RWPE2 (cell line): ENCODE measurements at regions not wholly inside any gene's neighbourhood (a gene's known extent, or its start where the extent isn't known, plus 50 kb on each side); places are given as distances from the start of the nearest gene placed in this dataset.

Experiments used
- ATAC-seq: fragments of 200-7000 bp; cut with Tn5 transposase; 3 replicates; pipeline ENCODE4 v1.9.1; 2021; ENCODE audit warnings: low read depth
- DNase-seq: peaks from one replicate; pipeline ENCODE4 v3.0.0-alpha.2; 2020; ENCODE audit warnings: low spot score
- H3K27ac ChIP-seq: fragments of 450-650 bp; 2 replicates; pipeline ENCODE4 v1.5.1; 2017; ENCODE audit warnings: mild to moderate bottlenecking; ENCODE audit not compliant: poor library complexity, severe bottlenecking
- H3K27me3 ChIP-seq: fragments of 250-450 bp; sonication (Bioruptor Pico); 2 replicates; pipeline ENCODE4 v1.5.1; 2021; ENCODE audit warnings: mild to moderate bottlenecking, moderate library complexity; ENCODE audit not compliant: insufficient read depth, poor library complexity, severe bottlenecking
- H3K36me3 ChIP-seq: fragments of 250-450 bp; sonication (Bioruptor Pico); 2 replicates; pipeline ENCODE4 v1.5.1; 2020; ENCODE audit warnings: low read depth, mild to moderate bottlenecking, moderate library complexity
- H3K4me1 ChIP-seq: fragments of 250-450 bp; sonication (Bioruptor Pico); 2 replicates; pipeline ENCODE4 v1.5.1; 2021; ENCODE audit warnings: mild to moderate bottlenecking, moderate library complexity; ENCODE audit not compliant: insufficient read depth, poor library complexity, severe bottlenecking
- H3K4me3 ChIP-seq: fragments of 250-450 bp; sonication (Bioruptor Pico); 2 replicates; pipeline ENCODE4 v1.5.1; 2021; ENCODE audit warnings: mild to moderate bottlenecking, moderate library complexity; ENCODE audit not compliant: severe bottlenecking
- H3K9me3 ChIP-seq: fragments of 250-450 bp; sonication (Bioruptor Pico); 2 replicates; pipeline ENCODE4 v1.5.1; 2021; ENCODE audit warnings: mild to moderate bottlenecking, moderate library complexity; ENCODE audit not compliant: severe bottlenecking
- TF ChIP-seq, protein P1 (sequence below): fragments of 450-650 bp; IDR thresholded peaks from one replicate; pipeline ENCODE4 v1.5.1; 2017; ENCODE audit warnings: mild to moderate bottlenecking, moderate library complexity; ENCODE audit not compliant: poor library complexity, severe bottlenecking

DNA sequence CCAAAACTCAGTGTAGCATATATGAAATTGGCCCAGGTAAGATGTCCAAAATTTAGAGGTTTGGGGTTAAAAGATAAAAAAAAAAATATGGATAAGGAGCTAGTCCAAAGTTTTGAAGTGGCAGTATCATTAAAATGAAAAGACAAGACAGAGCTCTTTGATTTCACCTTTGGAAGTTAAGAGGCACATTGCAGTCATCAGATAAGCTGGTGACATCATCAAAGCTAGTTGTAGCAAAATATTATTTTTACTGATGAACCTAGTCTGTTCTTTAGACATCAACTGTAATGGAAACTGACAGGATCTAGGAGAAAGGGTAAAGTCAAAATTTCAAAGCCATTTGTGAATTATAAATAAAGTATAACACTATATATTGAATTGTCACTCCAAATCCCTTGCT lies 603.7 kb upstream of the CDH8 start:
- Histone ChIP-seq H3K27me3 (no peaks in the 10 kb centered on the region), H3K4me3 (no peak overlapping the region), H3K27ac (no peak overlapping the region)

DNA sequence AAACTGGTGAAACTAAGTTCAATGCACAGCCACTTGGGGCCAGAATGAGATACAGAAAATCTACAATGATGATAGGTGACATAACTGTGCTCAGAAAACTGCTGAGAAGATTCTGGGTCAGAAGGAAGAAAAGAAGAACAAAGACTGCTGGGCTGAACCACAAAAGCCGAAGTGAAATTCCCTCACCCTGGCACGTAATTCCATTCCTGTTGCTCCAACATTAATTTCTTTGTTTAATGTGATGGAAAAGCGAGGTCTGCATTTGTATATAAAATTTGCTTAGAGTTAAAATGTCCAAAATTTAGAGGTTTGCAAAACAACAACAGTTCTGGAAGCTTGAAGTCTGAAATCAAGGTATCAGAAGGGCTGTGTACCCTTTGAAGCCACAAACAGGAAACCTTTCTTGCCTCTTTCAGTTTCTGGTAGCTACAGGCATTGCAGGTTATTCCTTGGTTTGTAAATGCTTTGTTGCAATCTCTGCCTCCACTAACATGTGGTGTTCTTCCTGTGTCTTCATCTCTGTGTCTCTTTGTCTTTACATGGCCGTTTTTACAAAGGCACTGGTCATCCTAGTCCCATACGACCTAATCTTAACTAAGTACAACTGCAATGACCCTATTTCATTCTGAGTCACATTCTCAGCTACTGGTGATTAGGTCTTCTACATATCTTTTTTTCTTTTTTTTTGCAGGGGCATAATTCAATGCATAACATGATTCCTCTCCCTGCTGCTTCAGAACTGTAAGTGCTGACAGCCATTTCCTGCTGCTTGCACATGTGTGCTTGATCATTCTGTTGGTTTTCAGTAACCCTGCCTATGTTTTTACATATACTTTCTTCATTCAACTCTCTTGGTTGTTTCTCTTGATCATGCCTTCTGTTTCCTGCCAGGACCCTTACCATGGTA lies 603.0 kb upstream of the CDH8 start:
- Histone ChIP-seq H3K27me3 (no peaks in the 10 kb centered on the region), H3K27ac (no peak overlapping the region), H3K9me3 (no peaks in the 10 kb centered on the region), H3K4me3 (no peak overlapping the region), H3K4me1 (no peaks in the 10 kb centered on the region), H3K36me3 (no peaks in the 10 kb centered on the region)
- TF ChIP-seq, protein P1, sequence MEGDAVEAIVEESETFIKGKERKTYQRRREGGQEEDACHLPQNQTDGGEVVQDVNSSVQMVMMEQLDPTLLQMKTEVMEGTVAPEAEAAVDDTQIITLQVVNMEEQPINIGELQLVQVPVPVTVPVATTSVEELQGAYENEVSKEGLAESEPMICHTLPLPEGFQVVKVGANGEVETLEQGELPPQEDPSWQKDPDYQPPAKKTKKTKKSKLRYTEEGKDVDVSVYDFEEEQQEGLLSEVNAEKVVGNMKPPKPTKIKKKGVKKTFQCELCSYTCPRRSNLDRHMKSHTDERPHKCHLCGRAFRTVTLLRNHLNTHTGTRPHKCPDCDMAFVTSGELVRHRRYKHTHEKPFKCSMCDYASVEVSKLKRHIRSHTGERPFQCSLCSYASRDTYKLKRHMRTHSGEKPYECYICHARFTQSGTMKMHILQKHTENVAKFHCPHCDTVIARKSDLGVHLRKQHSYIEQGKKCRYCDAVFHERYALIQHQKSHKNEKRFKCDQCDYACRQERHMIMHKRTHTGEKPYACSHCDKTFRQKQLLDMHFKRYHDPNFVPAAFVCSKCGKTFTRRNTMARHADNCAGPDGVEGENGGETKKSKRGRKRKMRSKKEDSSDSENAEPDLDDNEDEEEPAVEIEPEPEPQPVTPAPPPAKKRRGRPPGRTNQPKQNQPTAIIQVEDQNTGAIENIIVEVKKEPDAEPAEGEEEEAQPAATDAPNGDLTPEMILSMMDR, result no peak
- ATAC-seq (no peak), DNase-seq (no peak)

More for the DNA sequence above, 603.7 kb upstream of the CDH8 start:
- Histone ChIP-seq H3K36me3 (no peaks in the 10 kb centered on the region), H3K4me1 (no peaks in the 10 kb centered on the region), H3K9me3 (no peaks in the 10 kb centered on the region)
- DNase-seq (no peak), ATAC-seq (no peak)
- TF ChIP-seq, protein P1, result no peak

DNA sequence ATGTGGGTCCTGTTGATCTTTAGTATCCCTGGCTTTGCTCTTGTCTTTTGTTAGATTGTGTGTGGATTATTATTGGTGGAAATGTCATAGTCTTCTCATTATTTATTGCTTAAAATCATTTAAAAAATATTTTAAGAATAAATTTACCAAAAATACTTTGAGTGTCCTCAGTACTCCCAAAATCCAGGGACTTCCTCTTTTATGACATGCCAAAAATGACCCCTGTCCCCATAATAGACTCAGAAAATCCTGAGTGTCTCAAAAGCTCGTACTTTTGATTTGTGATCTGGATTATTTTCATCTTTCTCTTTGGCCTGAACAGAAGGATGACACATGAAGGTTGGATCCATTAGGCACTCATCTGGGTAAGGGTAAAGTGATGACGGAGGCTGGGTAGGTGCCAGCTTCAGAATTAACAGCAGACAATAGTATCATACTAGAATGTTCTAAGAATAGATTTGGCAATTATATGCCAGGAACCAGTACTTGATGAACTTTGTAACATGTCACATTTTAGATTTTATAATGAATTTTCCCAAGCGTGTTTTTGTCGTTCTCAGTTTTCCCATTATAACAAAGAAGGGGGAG lies 602.2 kb upstream of the CDH8 start:
- ATAC-seq, result no peak
- TF ChIP-seq, protein P1, result no peak
- Histone ChIP-seq H3K27me3 (no peaks in the 10 kb centered on the region), H3K36me3 (no peaks in the 10 kb centered on the region), H3K4me1 (no peaks in the 10 kb centered on the region), H3K27ac (no peak overlapping the region), H3K4me3 (no peak overlapping the region), H3K9me3 (no peaks in the 10 kb centered on the region)
- no peak for DNase-seq

DNA sequence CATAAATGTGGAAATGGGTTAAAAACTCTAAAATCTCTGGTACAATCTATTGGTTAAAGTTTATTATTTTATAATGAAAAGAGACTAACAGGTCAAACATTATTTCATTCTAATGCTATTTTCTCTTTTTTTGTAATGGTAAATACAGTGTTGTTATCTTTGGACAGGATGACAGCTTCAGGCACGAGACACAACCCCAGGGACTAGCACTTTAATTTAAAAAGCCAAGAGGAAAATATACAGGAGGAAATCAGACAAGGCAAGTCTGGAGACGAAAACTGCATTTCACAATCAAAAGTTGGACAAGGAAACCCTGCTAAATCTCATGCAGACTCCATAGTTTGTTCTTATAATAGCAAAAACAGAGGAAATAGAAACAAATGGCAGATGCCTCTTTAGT lies 589.1 kb upstream of the CDH8 start:
- TF ChIP-seq, protein P1, result no peak
- Histone ChIP-seq H3K27ac (no peak overlapping the region), H3K36me3 (no peaks in the 10 kb centered on the region), H3K4me1 (no peaks in the 10 kb centered on the region), H3K9me3 (no peaks in the 10 kb centered on the region), H3K4me3 (no peak overlapping the region), H3K27me3 (no peaks in the 10 kb centered on the region)
- DNase-seq, result no peak
- ATAC-seq, result no peak

DNA sequence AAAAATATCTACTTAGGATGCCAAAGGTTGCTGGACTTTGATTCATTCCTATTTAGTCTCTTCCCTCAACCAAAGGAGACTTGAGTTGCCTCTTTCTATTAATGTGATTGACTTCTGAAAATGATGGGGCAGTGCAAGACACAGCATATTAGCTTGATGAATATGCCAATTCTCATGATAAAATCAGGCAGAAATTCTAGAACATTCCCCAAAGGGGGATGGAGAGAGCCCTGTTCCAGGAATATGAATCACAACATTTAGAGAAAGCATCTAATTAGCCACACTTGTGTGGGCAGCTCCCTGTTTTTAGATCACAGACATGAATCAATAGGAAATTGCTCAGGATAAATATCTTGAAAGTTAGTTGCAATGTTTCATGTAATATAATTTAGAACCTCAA lies 584.0 kb upstream of the CDH8 start:
- Histone ChIP-seq H3K4me3 (no peak overlapping the region), H3K36me3 (no peaks in the 10 kb centered on the region), H3K9me3 (no peaks in the 10 kb centered on the region), H3K27ac (no peak overlapping the region), H3K4me1 (no peaks in the 10 kb centered on the region), H3K27me3 (no peaks in the 10 kb centered on the region)
- TF ChIP-seq, protein P1, result no peak
- no peak for ATAC-seq
- no peak for DNase-seq
